Adrenal gland (tissue), 9 donors: ENCODE measurements at regions not wholly inside any gene's neighbourhood (a gene's known extent, or its start where the extent isn't known, plus 50 kb on each side); places are given as distances from the start of the nearest gene placed in this dataset.

Experiments
- DNase-seq, 7 donors: peaks; one replicate each; pipeline ENCODE4 v3.0.0-alpha.2; 2019 to 2020
- H3K27ac ChIP-seq, 5 donors: fragments of 200-600 bp; sonication (generic) in 4 of 5; 1 replicate in 3 of 5; 2 replicates in 2 of 5; pipeline versions ENCODE4 v1.5.1 to v1.8.0; 2016 to 2020; ENCODE audit warnings: mild to moderate bottlenecking in 1 of 5
- H3K27me3 ChIP-seq: fragments of 200-600 bp; 2 replicates; pipeline ENCODE4 v1.8.0; 2021
- H3K36me3 ChIP-seq, 2 donors: fragments of 200-600 bp; replicated peaks in 1 of 2; 1 replicate in 1 of 2; 2 replicates in 1 of 2; pipeline versions ENCODE4 v1.5.1 to v1.8.0; 2018 to 2022
- H3K4me1 ChIP-seq, 2 donors: fragments of 200-600 bp; replicated peaks in 1 of 2; 1 replicate in 1 of 2; 2 replicates in 1 of 2; pipeline versions ENCODE4 v1.5.1 to v1.8.0; 2018 to 2021
- H3K4me3 ChIP-seq, 4 donors: fragments of 200-600 bp; sonication (generic) in 3 of 4; one replicate each; pipeline ENCODE4 v1.5.1; 2016 to 2018
- H3K9me3 ChIP-seq, 3 donors: fragments of 200-600 bp; sonication (generic) in 1 of 3; replicated peaks in 1 of 3; 1 replicate in 2 of 3; 2 replicates in 1 of 3; pipeline versions ENCODE4 v1.5.1 to v1.8.0; 2016 to 2021
- POLR2A ChIP-seq, 2 donors: fragments of 450-650 bp; IDR thresholded peaks; one replicate each; pipeline ENCODE4 v1.6.1; 2017; ENCODE audit warnings: antibody characterized with exemption in 2 of 2, mild to moderate bottlenecking in 2 of 2, moderate library complexity in 1 of 2
- whole genome bisulfite sequencing, 4 donors: extraction: QIAGEN DNeasy Blood & Tissue Kit in 2 of 4; methylation state at CpG; one replicate each; pipeline versions ENCODE4 v1.1.5 to v1.1.7; 2013 to 2017; 5-methylcytosine and 5-hydroxymethylcytosine counted together
- intact Hi-C, 2 donors: fragments of 100-400 bp; cut with DNase I; formaldehyde crosslinking; loops; one replicate each; pipeline versions ENCODE4 v1.14.1 to v1.15.0; 2022 to 2023
- TF ChIP-seq, protein P1 (sequence below), 6 experiments: fragments of 450-650 bp in 4 of 6; fragments of 200-600 bp in 2 of 6; sonication (generic) in 1 of 6; IDR thresholded peaks; 1 replicate in 5 of 6; 2 replicates in 1 of 6; pipeline versions ENCODE4 v1.5.1 to v1.8.0; 2016 to 2021; ENCODE audit warnings: antibody characterized with exemption in 6 of 6, mild to moderate bottlenecking in 2 of 6, moderate library complexity in 1 of 6
- donor health status: healthy with polysubstance abuse.
- donor health status: Bipolar disorder and iron deficiency.
- donor health status: DM: yes; HTN: yes; CAD: no.
- donor health status: DM: no; HTN: no; CAD: no.
- donor health status: DM: no; HTN: no; CAD: no.

DNA sequence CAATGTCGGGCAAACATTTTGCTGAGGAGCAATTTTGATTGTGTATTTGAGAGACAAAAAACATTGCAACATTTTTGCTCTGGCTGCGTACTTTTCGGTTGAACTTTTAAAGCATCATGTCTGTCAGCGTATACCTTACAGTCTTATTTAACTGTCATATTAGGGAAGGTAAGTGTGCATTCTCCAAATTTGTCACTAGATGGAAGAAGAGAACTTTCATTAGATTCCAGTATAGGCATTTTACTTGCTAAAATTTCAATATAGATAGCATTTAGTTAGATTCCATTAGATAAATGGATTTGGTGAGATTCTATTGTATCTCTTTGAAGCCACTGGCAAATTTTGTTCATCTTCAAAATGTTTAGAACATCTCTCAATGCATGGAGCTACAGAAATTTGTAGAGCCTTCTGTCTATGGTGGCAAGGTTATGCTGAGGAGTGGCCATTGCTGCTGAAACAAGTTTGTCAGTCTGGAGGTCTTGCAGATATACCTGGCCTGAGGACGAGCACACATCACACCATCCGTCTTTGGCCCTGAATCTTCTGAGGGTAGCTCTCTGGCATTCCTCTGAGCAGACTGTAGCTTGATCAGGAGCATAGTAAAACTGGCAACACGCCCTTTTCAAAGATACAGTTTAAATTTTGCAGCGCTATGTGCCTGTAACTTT is 437.5 kb upstream of the MBL2 start:
- no peaks in the 10 kb centered on the region for H3K9me3 ChIP-seq
- DNase-seq, result no peak
- WGBS, 4 donors, result 48 to 60% (median 56%) methylated on average over 8 of the region's 8 CpGs
- TF ChIP-seq, protein P1, sequence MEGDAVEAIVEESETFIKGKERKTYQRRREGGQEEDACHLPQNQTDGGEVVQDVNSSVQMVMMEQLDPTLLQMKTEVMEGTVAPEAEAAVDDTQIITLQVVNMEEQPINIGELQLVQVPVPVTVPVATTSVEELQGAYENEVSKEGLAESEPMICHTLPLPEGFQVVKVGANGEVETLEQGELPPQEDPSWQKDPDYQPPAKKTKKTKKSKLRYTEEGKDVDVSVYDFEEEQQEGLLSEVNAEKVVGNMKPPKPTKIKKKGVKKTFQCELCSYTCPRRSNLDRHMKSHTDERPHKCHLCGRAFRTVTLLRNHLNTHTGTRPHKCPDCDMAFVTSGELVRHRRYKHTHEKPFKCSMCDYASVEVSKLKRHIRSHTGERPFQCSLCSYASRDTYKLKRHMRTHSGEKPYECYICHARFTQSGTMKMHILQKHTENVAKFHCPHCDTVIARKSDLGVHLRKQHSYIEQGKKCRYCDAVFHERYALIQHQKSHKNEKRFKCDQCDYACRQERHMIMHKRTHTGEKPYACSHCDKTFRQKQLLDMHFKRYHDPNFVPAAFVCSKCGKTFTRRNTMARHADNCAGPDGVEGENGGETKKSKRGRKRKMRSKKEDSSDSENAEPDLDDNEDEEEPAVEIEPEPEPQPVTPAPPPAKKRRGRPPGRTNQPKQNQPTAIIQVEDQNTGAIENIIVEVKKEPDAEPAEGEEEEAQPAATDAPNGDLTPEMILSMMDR (IDR thresholded peaks at IDR 0.05), result no peak
- no peak for TF ChIP-seq POLR2A (IDR thresholded peaks at IDR 0.05)
- intact Hi-C loops, result no loop called here
- H3K4me3 ChIP-seq, result no peak overlapping the region
- no peaks in the 10 kb centered on the region for H3K4me1 ChIP-seq
- H3K27ac ChIP-seq, result no peak overlapping the region
- H3K36me3 ChIP-seq, result no peaks in the 10 kb centered on the region
- no peaks in the 10 kb centered on the region for H3K27me3 ChIP-seq

- DNase-seq, result no peak
- no peaks in the 10 kb centered on the region for H3K36me3 ChIP-seq
- no peak overlapping the region for H3K4me3 ChIP-seq
- H3K4me1 ChIP-seq, result no peaks in the 10 kb centered on the region
- 85 to 92% (median 88%) methylated on average over 2 of the region's 2 CpGs for WGBS, 4 donors
- no peak overlapping the region for H3K27ac ChIP-seq
- H3K27me3 ChIP-seq, result no peaks in the 10 kb centered on the region
- no peaks in the 10 kb centered on the region for H3K9me3 ChIP-seq
- TF ChIP-seq, protein P1 (IDR thresholded peaks at IDR 0.05), result no peak
- no peak for TF ChIP-seq POLR2A (IDR thresholded peaks at IDR 0.05)
- intact Hi-C loops, result no loop called here
These were observed 411.1 kb upstream of the MBL2 start for GRCh38 chr10:53183733-53184132.

GRCh38 chr10:53177468-53177867 is 404.9 kb upstream of the MBL2 start:
- Histone ChIP-seq H3K4me3 (no peak overlapping the region), H3K36me3 (no peaks in the 10 kb centered on the region), H3K9me3 (no peaks in the 10 kb centered on the region), H3K27ac (no peak overlapping the region), H3K27me3 (no peaks in the 10 kb centered on the region), H3K4me1 (no peaks in the 10 kb centered on the region)
- TF ChIP-seq, protein P1 (IDR thresholded peaks at IDR 0.05), result no peak
- no peak for TF ChIP-seq POLR2A (IDR thresholded peaks at IDR 0.05)
- intact Hi-C loops, result no loop called here
- no peak for DNase-seq

GRCh38 chr10:53166325-53166724 is 393.7 kb upstream of the MBL2 start:
- no peaks in the 10 kb centered on the region for H3K36me3 ChIP-seq
- no peaks in the 10 kb centered on the region for H3K27me3 ChIP-seq
- WGBS, 4 donors, result 68 to 76% (median 72%) methylated on average over 3 of the region's 3 CpGs
- H3K4me1 ChIP-seq, result no peaks in the 10 kb centered on the region
- H3K27ac ChIP-seq, result no peak overlapping the region
- H3K4me3 ChIP-seq, result no peak overlapping the region
- no peaks in the 10 kb centered on the region for H3K9me3 ChIP-seq
- intact Hi-C loops, result no loop called here
- DNase-seq, result no peak
- TF ChIP-seq, protein P1 (IDR thresholded peaks at IDR 0.05), result no peak
- TF ChIP-seq POLR2A (IDR thresholded peaks at IDR 0.05), result no peak
